Activated naive CD8-positive, alpha-beta T cell treated with anti-CD3 and anti-CD28 coated beads for 36 hours (primary cell): ENCODE measurements at regions not wholly inside any gene's neighbourhood (a gene's known extent, or its start where the extent isn't known, plus 50 kb on each side); places are given as distances from the start of the nearest gene placed in this dataset.
"Not testable (repeated sequence)": the region's sequence is repeated elsewhere in the genome, so short reads cannot be mapped to it uniquely, and the experiment has no call there.

Experiments
- DNase-seq: peaks from one replicate; pipeline ENCODE4 v3.0.0; 2021
- H3K27ac Mint-ChIP-seq: one replicate; pipeline ENCODE4 v1.8.0; 2022; ENCODE audit warnings: mild to moderate bottlenecking, moderate library complexity, mixed read lengths
- H3K27me3 Mint-ChIP-seq: one replicate; pipeline ENCODE4 v1.8.0; 2022; ENCODE audit warnings: mild to moderate bottlenecking, mixed read lengths
- H3K36me3 Mint-ChIP-seq: one replicate; pipeline ENCODE4 v1.8.0; 2021; ENCODE audit warnings: mild to moderate bottlenecking, mixed read lengths
- H3K4me1 Mint-ChIP-seq: one replicate; pipeline ENCODE4 v1.8.0; 2021; ENCODE audit warnings: mixed read lengths
- H3K4me3 Mint-ChIP-seq: one replicate; pipeline ENCODE4 v1.8.0; 2022; ENCODE audit warnings: mild to moderate bottlenecking, moderate library complexity, mixed read lengths
- H3K9me3 Mint-ChIP-seq: one replicate; pipeline ENCODE4 v1.8.0; 2022; ENCODE audit warnings: mixed read lengths

GRCh38 chr1:157368363-157368762, 184.0 kb downstream of the FCRL5 start:
- Mint-ChIP-seq H3K27me3 (peaks cover 8% of the 10 kb centered on the region), H3K27ac (no peak overlapping the region), H3K9me3 (no peaks in the 10 kb centered on the region), H3K36me3 (no peaks in the 10 kb centered on the region), H3K4me3 (no peak overlapping the region), H3K4me1 (no peaks in the 10 kb centered on the region)
- no peak for DNase-seq

- no peaks in the 10 kb centered on the region for H3K4me1 Mint-ChIP-seq
- H3K27me3 Mint-ChIP-seq: peaks cover 8% of the 10 kb centered on the region
- H3K9me3 Mint-ChIP-seq: no peaks in the 10 kb centered on the region
- no peak for DNase-seq
- H3K27ac Mint-ChIP-seq: no peak overlapping the region
- no peaks in the 10 kb centered on the region for H3K36me3 Mint-ChIP-seq
- no peak overlapping the region for H3K4me3 Mint-ChIP-seq
Observed at GRCh38 chr1:157367870-157368269, 184.4 kb downstream of the FCRL5 start.

- Mint-ChIP-seq H3K9me3 (no peaks in the 10 kb centered on the region), H3K4me3 (no peak overlapping the region), H3K27ac (no peak overlapping the region), H3K36me3 (no peaks in the 10 kb centered on the region), H3K27me3 (peaks cover 8% of the 10 kb centered on the region), H3K4me1 (no peaks in the 10 kb centered on the region)
- no peak for DNase-seq
Observed at GRCh38 chr1:157367091-157367739, 185.1 kb downstream of the FCRL5 start.

GRCh38 chr1:157364612-157365011, 187.7 kb downstream of the FCRL5 start:
- Mint-ChIP-seq H3K4me1 (no peaks in the 10 kb centered on the region), H3K9me3 (no peaks in the 10 kb centered on the region), H3K27me3 (no peaks in the 10 kb centered on the region), H3K36me3 (no peaks in the 10 kb centered on the region), H3K4me3 (no peak overlapping the region), H3K27ac (no peak overlapping the region)
- DNase-seq: no peak

- no peak overlapping the region for H3K4me3 Mint-ChIP-seq
- DNase-seq: peak; percentile 3
- H3K27me3 Mint-ChIP-seq: no peaks in the 10 kb centered on the region
- H3K4me1 Mint-ChIP-seq: no peaks in the 10 kb centered on the region
- H3K27ac Mint-ChIP-seq: no peak overlapping the region
- H3K9me3 Mint-ChIP-seq: no peaks in the 10 kb centered on the region
- no peaks in the 10 kb centered on the region for H3K36me3 Mint-ChIP-seq
Observed at GRCh38 chr1:157363660-157364140, 188.6 kb downstream of the FCRL5 start.

- no peaks in the 10 kb centered on the region for H3K4me1 Mint-ChIP-seq
- H3K27me3 Mint-ChIP-seq: no peaks in the 10 kb centered on the region
- no peak overlapping the region for H3K4me3 Mint-ChIP-seq
- H3K9me3 Mint-ChIP-seq: no peaks in the 10 kb centered on the region
- H3K27ac Mint-ChIP-seq: no peak overlapping the region
- H3K36me3 Mint-ChIP-seq: no peaks in the 10 kb centered on the region
- DNase-seq: no peak
Observed at GRCh38 chr1:157360023-157360390, 192.3 kb downstream of the FCRL5 start.

- H3K36me3 Mint-ChIP-seq: no peaks in the 10 kb centered on the region
- no peaks in the 10 kb centered on the region for H3K9me3 Mint-ChIP-seq
- H3K4me1 Mint-ChIP-seq: no peaks in the 10 kb centered on the region
- no peak overlapping the region for H3K27ac Mint-ChIP-seq
- H3K4me3 Mint-ChIP-seq: no peak overlapping the region
- no peak for DNase-seq
- H3K27me3 Mint-ChIP-seq: no peaks in the 10 kb centered on the region
Observed at GRCh38 chr1:157359314-157360022, 192.8 kb downstream of the FCRL5 start.

GRCh38 chr1:157357111-157357510, 195.2 kb downstream of the FCRL5 start:
- Mint-ChIP-seq H3K27me3 (no peaks in the 10 kb centered on the region), H3K4me3 (no peak overlapping the region), H3K36me3 (no peaks in the 10 kb centered on the region), H3K4me1 (no peaks in the 10 kb centered on the region), H3K27ac (no peak overlapping the region), H3K9me3 (no peaks in the 10 kb centered on the region)
- no peak for DNase-seq

GRCh38 chr1:157356601-157357000, 195.7 kb downstream of the FCRL5 start:
- no peak for DNase-seq
- Mint-ChIP-seq H3K4me3 (no peak overlapping the region), H3K27me3 (no peaks in the 10 kb centered on the region), H3K36me3 (no peaks in the 10 kb centered on the region), H3K4me1 (no peaks in the 10 kb centered on the region), H3K27ac (no peak overlapping the region), H3K9me3 (no peaks in the 10 kb centered on the region)

GRCh38 chr1:157353546-157353945, 198.8 kb downstream of the FCRL5 start:
- no peak overlapping the region for H3K27ac Mint-ChIP-seq
- H3K36me3 Mint-ChIP-seq: no peaks in the 10 kb centered on the region
- H3K9me3 Mint-ChIP-seq: peaks cover 2% of the 10 kb centered on the region
- peaks cover 6% of the 10 kb centered on the region for H3K27me3 Mint-ChIP-seq
- H3K4me3 Mint-ChIP-seq: no peak overlapping the region
- no peaks in the 10 kb centered on the region for H3K4me1 Mint-ChIP-seq
- DNase-seq: no peak

- no peaks in the 10 kb centered on the region for H3K36me3 Mint-ChIP-seq
- H3K9me3 Mint-ChIP-seq: peaks cover 2% of the 10 kb centered on the region
- peaks cover 6% of the 10 kb centered on the region for H3K27me3 Mint-ChIP-seq
- no peak overlapping the region for H3K4me3 Mint-ChIP-seq
- DNase-seq: no peak
- H3K4me1 Mint-ChIP-seq: no peaks in the 10 kb centered on the region
- no peak overlapping the region for H3K27ac Mint-ChIP-seq
Observed at GRCh38 chr1:157352817-157353408, 199.4 kb downstream of the FCRL5 start.

- no peaks in the 10 kb centered on the region for H3K36me3 Mint-ChIP-seq
- H3K4me3 Mint-ChIP-seq: no peak overlapping the region
- H3K27me3 Mint-ChIP-seq: peaks cover 11% of the 10 kb centered on the region
- DNase-seq: no peak
- H3K4me1 Mint-ChIP-seq: no peaks in the 10 kb centered on the region
- no peak overlapping the region for H3K27ac Mint-ChIP-seq
- peaks cover 2% of the 10 kb centered on the region for H3K9me3 Mint-ChIP-seq
Observed at GRCh38 chr1:157352216-157352615, 200.1 kb downstream of the FCRL5 start.

- not testable (repeated sequence) for DNase-seq
Observed at GRCh38 chr1:157351800-157352199, 200.5 kb downstream of the FCRL5 start.

GRCh38 chr1:157348538-157349480, 203.5 kb downstream of the FCRL5 start:
- no peak overlapping the region for H3K4me3 Mint-ChIP-seq
- H3K36me3 Mint-ChIP-seq: no peaks in the 10 kb centered on the region
- no peak for DNase-seq
- peaks cover 10% of the 10 kb centered on the region for H3K9me3 Mint-ChIP-seq
- H3K27ac Mint-ChIP-seq: no peak overlapping the region
- H3K4me1 Mint-ChIP-seq: no peaks in the 10 kb centered on the region
- peaks cover 24% of the 10 kb centered on the region for H3K27me3 Mint-ChIP-seq

More at GRCh38 chr1:157351800-157352199, 200.5 kb downstream of the FCRL5 start:
- not testable (repeated sequence) for H3K4me3 Mint-ChIP-seq, H3K4me1 Mint-ChIP-seq, H3K27ac Mint-ChIP-seq, H3K9me3 Mint-ChIP-seq, H3K36me3 Mint-ChIP-seq
- H3K27me3 Mint-ChIP-seq: peaks cover 11% of the 10 kb centered on the region

GRCh38 chr1:157347506-157347905, 204.8 kb downstream of the FCRL5 start:
- peaks cover 10% of the 10 kb centered on the region for H3K9me3 Mint-ChIP-seq
- H3K4me3 Mint-ChIP-seq: no peak overlapping the region
- no peaks in the 10 kb centered on the region for H3K4me1 Mint-ChIP-seq

More at GRCh38 chr1:157347506-157347905, 204.8 kb downstream of the FCRL5 start:
- DNase-seq: no peak
- Mint-ChIP-seq H3K27me3 (peaks cover 24% of the 10 kb centered on the region), H3K27ac (no peak overlapping the region), H3K36me3 (no peaks in the 10 kb centered on the region)
